Stimulated activated CD4-positive, alpha-beta T cell treated with anti-CD3 and anti-CD28 coated beads, TNF-alpha, amount 100 ng/mL, for 24 hours (primary cell): ENCODE measurements at regions not wholly inside any gene's neighbourhood (a gene's known extent, or its start where the extent isn't known, plus 50 kb on each side); places are given as distances from the start of the nearest gene placed in this dataset.
"Not testable (repeated sequence)": the region's sequence is repeated elsewhere in the genome, so short reads cannot be mapped to it uniquely, and the experiment has no call there.

Experiments
- DNase-seq, 3 experiments: peaks; one replicate each; pipeline ENCODE4 v3.0.0-alpha.2; 2020; ENCODE audit warnings: low read depth in 3 of 3

- DNase-seq: no peak
These were observed 294.8 kb upstream of the G2E3 start for GRCh38 chr14:30264161-30264560.

DNA sequence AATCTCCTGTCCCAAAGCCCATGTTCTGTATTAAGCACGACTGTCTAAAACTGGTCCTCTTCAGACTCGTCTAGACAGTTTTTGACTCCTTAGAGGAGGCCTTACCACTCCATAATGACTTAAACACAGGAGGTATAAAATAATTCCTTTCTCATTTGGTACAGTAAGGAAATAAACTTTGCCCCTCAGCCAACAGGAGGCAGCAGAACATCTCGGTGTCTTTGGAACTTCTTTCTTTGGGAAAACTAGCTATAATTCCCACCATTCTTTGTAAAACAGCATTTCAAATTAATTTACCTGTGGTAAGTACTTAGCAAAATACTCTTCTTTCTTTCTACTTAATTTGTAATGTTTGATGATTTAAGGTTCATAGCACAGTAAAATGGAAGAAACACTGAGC is 292.7 kb upstream of the G2E3 start:
- no peak for DNase-seq

DNA sequence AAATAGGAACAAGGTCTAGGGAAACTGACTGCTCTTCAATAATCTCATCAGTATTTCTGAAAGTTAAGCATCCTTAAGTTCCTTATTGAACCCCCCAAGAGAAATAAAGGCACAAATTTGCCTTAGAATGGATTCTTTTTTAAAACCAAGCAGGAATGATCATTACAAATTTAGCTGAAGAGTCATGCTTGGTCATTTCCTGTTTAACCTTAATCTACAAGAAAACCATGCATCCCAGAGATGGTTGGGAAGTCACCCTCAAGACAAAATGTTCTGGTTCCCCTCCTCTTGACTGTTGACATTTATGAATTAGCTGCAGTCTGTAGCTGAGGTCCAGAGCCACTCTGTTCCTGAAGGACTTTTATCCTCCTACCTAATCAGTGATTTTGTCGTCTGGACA is 291.8 kb upstream of the G2E3 start:
- no peak for DNase-seq

- DNase-seq: peak; percentile 20 to 68 (median 32)
These were observed 288.5 kb upstream of the G2E3 start for GRCh38 chr14:30270200-30271161.

- no peak for DNase-seq
These were observed 287.1 kb upstream of the G2E3 start for GRCh38 chr14:30271811-30272323.

DNA sequence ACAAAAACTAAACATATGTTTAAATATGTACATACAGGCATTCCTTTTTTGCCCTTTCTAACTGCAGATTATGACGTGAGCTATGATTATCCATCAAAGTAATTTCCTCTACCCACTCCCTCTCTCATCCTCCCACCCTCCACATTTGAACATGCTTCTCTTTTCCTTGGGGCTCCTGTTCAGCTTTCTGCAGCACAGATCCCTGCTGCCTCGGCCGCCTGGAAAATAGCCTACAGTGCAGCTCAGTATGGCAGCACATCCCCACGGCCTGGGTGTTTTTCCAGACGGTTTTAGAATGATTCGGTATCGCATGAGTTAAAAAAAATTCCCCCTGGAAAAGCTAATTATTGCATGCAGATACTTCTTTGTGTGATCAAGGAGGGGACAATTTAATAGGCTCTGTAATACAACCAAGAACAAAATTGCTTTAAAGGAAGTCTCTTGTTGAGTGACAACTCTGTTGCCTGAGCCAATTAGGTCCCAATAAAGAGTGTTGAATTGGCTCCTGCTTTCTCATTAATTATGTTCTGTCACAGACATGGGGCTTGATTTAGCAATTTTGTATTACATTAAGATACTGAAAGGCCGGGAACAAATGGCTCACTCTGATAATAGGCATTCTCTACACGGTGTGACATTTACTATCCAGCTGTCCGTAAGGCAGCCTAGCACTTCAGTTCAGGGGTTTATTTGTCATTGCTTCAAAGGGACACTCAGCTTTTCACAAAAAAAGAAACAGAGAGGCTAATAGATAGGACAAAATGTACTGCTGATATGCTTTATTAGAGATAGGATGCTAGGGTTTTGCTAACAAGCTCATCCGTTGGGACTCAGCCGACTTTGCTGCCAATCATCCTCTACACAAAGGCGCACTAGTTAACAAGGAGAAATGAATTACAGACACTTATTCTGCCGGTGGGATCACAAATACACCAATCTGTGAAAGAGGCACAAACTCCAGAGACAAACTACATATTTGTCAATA is 285.8 kb upstream of the G2E3 start:
- DNase-seq: no peak

- no peak for DNase-seq
These were observed 283.4 kb upstream of the G2E3 start for GRCh38 chr14:30275604-30276003.

DNA sequence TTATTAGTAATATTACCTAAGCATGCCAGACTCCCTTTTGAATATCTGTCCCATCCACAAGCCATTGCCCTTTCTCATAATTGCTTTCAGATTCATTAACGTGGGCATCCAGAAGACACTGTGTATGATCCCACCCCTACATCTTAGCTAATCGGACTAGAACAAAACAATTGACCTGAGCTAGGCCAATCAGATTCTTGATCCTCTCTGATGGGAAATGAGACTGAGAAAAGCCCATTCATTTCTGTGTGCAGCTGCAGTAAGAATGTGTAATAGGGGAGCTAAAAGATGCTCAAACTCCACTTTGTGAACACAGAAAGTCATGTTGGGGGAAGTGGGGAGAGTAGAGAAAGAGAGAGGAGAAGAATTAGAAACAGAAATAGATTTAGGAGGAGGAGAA is 281.7 kb upstream of the G2E3 start:
- DNase-seq: no peak

DNA sequence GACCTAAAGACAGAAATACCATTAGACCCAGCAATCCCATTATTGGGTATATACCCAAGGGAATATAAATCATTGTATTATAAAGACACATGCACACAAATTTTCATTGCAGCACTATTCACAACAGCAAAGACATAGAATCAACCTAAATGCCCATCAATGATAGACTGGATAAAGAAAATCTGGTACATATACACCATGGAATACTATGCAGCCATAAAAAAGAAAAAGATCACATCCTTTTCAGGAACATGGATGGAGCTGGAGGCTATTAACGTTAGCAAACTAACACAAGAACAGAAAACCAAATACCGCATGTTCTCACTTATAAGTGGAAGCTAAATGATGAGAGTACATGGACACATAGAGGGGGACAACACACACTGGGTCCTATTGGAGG is 280.1 kb upstream of the G2E3 start:
- DNase-seq: not testable (repeated sequence)

DNA sequence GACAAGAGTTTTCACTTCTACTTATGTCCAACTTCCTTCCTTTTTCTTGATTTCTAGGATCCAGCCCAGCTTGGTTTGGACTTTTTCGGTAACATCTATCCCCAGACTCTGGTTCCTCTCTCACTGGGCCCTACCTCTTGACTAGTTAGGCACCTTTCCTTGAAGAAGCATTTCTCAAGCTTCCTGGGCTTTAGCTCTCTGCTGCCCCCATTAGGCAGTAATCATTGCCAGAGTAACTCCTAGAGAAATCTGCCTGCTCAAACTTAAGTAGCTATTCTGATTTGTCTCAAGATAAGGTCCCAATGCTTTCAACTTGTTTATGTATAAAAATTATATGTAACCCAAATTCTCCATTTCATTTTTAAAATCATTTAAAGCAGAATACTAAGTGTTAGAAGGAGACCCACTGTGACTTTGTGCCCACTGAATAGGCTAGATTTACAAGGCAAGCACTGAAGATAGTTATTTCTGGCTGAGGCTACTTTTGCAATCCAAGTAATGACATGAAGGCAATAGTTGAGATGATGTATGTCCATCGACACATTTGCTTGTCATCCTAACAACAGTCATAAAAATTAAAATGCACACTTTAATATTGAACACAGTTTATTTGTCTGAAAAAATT is 275.0 kb upstream of the G2E3 start:
- no peak for DNase-seq

- no peak for DNase-seq
These were observed 274.1 kb upstream of the G2E3 start for GRCh38 chr14:30284808-30285207.

- no peak for DNase-seq
These were observed 271.1 kb upstream of the G2E3 start for GRCh38 chr14:30287579-30288445.

DNA sequence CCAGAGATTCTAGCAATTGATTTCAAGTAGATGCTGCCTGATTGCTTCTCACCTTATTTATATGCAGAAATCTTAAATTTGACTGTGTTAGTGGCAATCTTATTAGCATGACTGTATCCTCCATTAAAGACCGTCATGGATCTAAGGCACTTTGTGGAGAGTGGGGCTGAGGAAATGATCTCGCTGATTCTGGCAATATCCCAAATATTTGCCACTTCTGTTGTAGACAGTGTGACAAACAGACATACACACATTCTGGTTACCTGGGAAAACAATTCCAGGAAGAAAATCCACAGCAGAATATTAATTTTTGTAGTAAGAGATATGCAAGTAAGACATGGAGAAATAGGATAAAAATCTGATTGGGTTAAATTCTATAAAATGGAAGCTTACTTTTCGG is 269.0 kb upstream of the G2E3 start:
- no peak for DNase-seq

GRCh38 chr14:30291216-30291615 is 267.7 kb upstream of the G2E3 start:
- no peak for DNase-seq

DNA sequence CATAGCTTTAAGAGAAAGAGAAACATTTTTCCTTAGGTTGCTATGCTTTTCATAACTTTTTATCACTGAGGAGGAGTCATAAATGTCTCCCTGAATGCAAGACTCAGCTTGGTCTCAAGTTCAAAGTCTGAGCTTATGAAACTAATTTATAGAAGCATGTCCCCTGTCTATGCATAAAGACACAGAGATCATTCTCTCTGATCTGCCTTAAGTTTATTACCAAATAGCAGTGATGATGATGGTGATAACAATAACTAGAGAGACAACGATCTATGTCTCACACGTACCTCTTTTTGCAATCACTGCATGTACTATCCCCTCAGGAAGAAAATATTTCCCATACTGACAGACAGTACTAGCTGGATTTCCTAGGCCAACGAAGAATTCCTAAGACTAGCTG is 266.4 kb upstream of the G2E3 start:
- DNase-seq: no peak

- DNase-seq: no peak
These were observed 263.0 kb upstream of the G2E3 start for GRCh38 chr14:30295980-30296379.

- no peak for DNase-seq
These were observed 262.0 kb upstream of the G2E3 start for GRCh38 chr14:30296931-30297405.

- DNase-seq: no peak
These were observed 260.8 kb upstream of the G2E3 start for GRCh38 chr14:30297876-30298795.

DNA sequence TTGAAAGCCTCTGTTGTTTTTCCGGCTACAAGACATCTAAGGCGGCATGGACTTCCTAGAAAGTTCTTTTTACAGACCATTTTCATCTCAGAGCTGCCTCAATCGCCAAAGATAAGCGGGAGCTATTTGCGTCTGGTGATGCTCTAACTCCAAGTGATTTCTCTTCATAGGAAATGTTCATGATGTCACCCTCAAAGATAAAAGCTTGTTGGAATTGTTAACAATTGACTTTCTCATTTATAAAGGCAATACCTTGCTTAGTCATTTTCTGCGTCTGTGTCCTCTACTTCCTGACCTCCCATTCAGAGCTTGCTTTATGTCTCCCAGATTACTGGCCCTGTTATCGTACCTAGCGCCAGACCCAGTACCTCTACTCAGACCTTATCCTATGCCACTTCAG is 259.0 kb upstream of the G2E3 start:
- no peak for DNase-seq

- no peak for DNase-seq
These were observed 255.6 kb upstream of the G2E3 start for GRCh38 chr14:30303350-30303749.
